ENCODE measurements at regions not wholly inside any gene's neighbourhood (a gene's known extent, or its start where the extent isn't known, plus 50 kb on each side); places are given as distances from the start of the nearest gene placed in this dataset.

DNA sequence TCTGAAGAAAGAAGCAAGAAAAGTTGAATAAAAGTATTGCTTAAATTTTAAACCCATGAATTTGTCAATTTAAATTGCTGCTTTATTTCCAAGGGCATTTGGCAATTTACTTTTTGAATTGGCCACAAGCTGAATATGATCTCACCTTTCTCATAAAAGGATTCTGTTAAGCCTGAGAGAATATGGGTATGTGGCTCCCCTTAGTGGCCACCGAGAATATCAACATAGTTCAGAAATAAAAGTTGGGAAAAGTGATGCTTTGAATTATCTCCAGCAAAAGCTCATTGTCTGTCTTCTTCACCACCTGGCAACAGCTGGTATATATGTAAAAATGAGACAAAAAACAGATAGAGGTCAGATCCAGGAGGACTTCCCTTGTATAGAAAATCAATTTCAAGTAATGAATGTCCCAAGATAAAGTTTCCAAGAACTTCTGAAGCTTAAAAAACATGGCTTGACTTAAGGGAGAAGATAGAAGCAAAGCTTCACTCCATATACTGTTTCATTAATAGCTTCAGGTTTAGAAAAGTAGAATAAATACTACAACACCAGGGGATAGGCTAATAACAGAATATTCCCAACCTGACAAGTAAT is 290.7 kb upstream of the FAM241A start:
- Histone ChIP-seq H3K9me3 (replicated peaks; ENCODE audit: control insufficient read depth, insufficient read depth, low read length) (no peaks in the 10 kb centered on the region), H3K27ac (ENCODE audit: control insufficient read depth, insufficient read depth) (no peak overlapping the region), H2AFZ (ENCODE audit: control insufficient read depth, low read depth, low read length) (no peak overlapping the region), H3K4me1 (ENCODE audit: control insufficient read depth, insufficient read depth, low read length) (no peaks in the 10 kb centered on the region), H4K20me1 (ENCODE audit: control insufficient read depth, insufficient read depth) (no peaks in the 10 kb centered on the region), H3K4me3 (no peak overlapping the region), H3K9ac (ENCODE audit: control insufficient read depth, insufficient read depth, low read length) (no peak overlapping the region), H3K27me3 (replicated peaks in 1 of 2; ENCODE audit: control insufficient read depth in 2 of 2, insufficient read depth in 2 of 2, low read length in 1 of 2) (no peaks in the 10 kb centered on the region), H3K4me2 (ENCODE audit: control insufficient read depth, insufficient read depth) (no peak overlapping the region), H3K79me2 (ENCODE audit: control insufficient read depth, insufficient read depth, low read length) (no peaks in the 10 kb centered on the region), H3K36me3 (ENCODE audit: control insufficient read depth in 2 of 2, insufficient read depth in 2 of 2, low read length in 1 of 2) (no peaks in the 10 kb centered on the region)
- CTCF ChIA-PET, result interaction anchor here (0.6 to 5.8 kb wide), 36 partner anchors 10 to 500 kb away, joined by 3 to 55 read pairs (median 5); no protein-coding TSS in a partner anchor
- in situ Hi-C loops (cut with MboI) (loop anchor here (10.0 kb wide), 1 partner anchor 180 kb away; no protein-coding TSS in a partner anchor), intact Hi-C loops (cut with micrococcal nuclease; ENCODE audit: unreplicated experiment) (loop anchor here (2.0 kb wide), 3 partner anchors 82 to 212 kb away; no protein-coding TSS in a partner anchor)
- WGBS (ENCODE audit: insufficient coverage, insufficient replicate concordance, low lambda C conversion rate, missing lambda C conversion rate), result 0% methylated on average over 1 of the region's 1 CpG
- POLR2A ChIA-PET, result no interaction called here
- RAD21 ChIA-PET (ENCODE audit: unreplicated experiment), result interaction anchor here (0.8 to 2.5 kb wide), 15 partner anchors 17 to 573 kb away, joined by 3 to 17 read pairs (median 4); no protein-coding TSS in a partner anchor
- peak; percentile 58; the same call in 1 of the 2 replicates for TF ChIP-seq SMC3 (IDR thresholded peaks at IDR 0.05; ENCODE audit: borderline replicate concordance, low read length)
- TF ChIP-seq, protein P1, sequence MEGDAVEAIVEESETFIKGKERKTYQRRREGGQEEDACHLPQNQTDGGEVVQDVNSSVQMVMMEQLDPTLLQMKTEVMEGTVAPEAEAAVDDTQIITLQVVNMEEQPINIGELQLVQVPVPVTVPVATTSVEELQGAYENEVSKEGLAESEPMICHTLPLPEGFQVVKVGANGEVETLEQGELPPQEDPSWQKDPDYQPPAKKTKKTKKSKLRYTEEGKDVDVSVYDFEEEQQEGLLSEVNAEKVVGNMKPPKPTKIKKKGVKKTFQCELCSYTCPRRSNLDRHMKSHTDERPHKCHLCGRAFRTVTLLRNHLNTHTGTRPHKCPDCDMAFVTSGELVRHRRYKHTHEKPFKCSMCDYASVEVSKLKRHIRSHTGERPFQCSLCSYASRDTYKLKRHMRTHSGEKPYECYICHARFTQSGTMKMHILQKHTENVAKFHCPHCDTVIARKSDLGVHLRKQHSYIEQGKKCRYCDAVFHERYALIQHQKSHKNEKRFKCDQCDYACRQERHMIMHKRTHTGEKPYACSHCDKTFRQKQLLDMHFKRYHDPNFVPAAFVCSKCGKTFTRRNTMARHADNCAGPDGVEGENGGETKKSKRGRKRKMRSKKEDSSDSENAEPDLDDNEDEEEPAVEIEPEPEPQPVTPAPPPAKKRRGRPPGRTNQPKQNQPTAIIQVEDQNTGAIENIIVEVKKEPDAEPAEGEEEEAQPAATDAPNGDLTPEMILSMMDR (IDR thresholded peaks at IDR 0.05 in 2 of 3, conservative IDR thresholded peaks at IDR 0.05 in 1 of 3; ENCODE audit: control insufficient read depth in 2 of 3, extremely low read depth in 1 of 3, insufficient read depth in 1 of 3, low read depth in 3 of 3, low read length in 3 of 3), result peak; percentile 52 to 65 (median 60); a peak in 5 of 6 replicates
- TF ChIP-seq NFYA (IDR thresholded peaks at IDR 0.05; ENCODE audit: borderline replicate concordance, low read depth, low read length), result no peak
- TF ChIP-seq RAD21 (IDR thresholded peaks at IDR 0.05; ENCODE audit: insufficient read depth, low read depth, low read length), result peak; percentile 74
- TF ChIP-seq ATF7 (IDR thresholded peaks at IDR 0.05; ENCODE audit: low read depth), result 0 out of 2 replicates have a peak, but pooled peaks have one; percentile 23
- TF ChIP-seq, protein P2, sequence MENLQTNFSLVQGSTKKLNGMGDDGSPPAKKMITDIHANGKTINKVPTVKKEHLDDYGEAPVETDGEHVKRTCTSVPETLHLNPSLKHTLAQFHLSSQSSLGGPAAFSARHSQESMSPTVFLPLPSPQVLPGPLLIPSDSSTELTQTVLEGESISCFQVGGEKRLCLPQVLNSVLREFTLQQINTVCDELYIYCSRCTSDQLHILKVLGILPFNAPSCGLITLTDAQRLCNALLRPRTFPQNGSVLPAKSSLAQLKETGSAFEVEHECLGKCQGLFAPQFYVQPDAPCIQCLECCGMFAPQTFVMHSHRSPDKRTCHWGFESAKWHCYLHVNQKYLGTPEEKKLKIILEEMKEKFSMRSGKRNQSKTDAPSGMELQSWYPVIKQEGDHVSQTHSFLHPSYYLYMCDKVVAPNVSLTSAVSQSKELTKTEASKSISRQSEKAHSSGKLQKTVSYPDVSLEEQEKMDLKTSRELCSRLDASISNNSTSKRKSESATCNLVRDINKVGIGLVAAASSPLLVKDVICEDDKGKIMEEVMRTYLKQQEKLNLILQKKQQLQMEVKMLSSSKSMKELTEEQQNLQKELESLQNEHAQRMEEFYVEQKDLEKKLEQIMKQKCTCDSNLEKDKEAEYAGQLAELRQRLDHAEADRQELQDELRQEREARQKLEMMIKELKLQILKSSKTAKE (IDR thresholded peaks at IDR 0.05; ENCODE audit: low read depth, poor library complexity, severe bottlenecking), result no peak
- DNase-seq (ENCODE audit: low read depth, low spot score) (no peak), ATAC-seq (peak; percentile 83), FAIRE-seq (no peak)
- SMC1A ChIA-PET (ENCODE audit: uncharacterized antibody, unreplicated experiment), result interaction anchor here (0.8 to 2.7 kb wide), 25 partner anchors 9 to 226 kb away, joined by 3 to 16 read pairs (median 5); no protein-coding TSS in a partner anchor
- BruUV-seq (replicated peaks), result no TSS peak
